H1 (cell line): ENCODE measurements at regions not wholly inside any gene's neighbourhood (a gene's known extent, or its start where the extent isn't known, plus 50 kb on each side); places are given as distances from the start of the nearest gene placed in this dataset.

Experiments used
- CTCF ChIA-PET: fragments of 300-600 bp; sonication (Branson Sonifier 250); formaldehyde crosslinking; loops from one replicate; lab custom pipeline; 2021; ENCODE audit not compliant: partially characterized antibody; lab: Charles Lee
- POLR2A ChIA-PET: fragments of 300-600 bp; sonication (Branson Sonifier 250); formaldehyde crosslinking; loops from one replicate; lab custom pipeline; 2021; ENCODE audit warnings: inconsistent platforms; ENCODE audit not compliant: partially characterized antibody; lab: Charles Lee
- DNase-seq, 2 experiments: peaks; one replicate each; pipeline versions ENCODE4 v3.0.0 to v3.0.0-alpha.2; 2010 to 2022; ENCODE audit warnings: low spot score in 2 of 2, low read depth in 1 of 2, mixed read lengths in 1 of 2
- FAIRE-seq: peaks from 2 replicates; lab custom pipeline; 2011; peaks lifted over from hg19 to GRCh38; lab: Jason Lieb, UNC
- H2AFZ ChIP-seq: 2 replicates; pipeline ENCODE4 v1.8.1; 2012; ENCODE audit warnings: low read length, inconsistent platforms
- H2AK5ac ChIP-seq: 2 replicates; pipeline ENCODE4 v1.6.1; 2013; ENCODE audit warnings: low read depth, low read length
- H2BK120ac ChIP-seq: replicated peaks from 2 replicates; pipeline ENCODE3; 2013; ENCODE audit warnings: low read depth, low read length, inconsistent platforms
- H2BK12ac ChIP-seq: 2 replicates; pipeline ENCODE4 v1.6.1; 2013; ENCODE audit warnings: low read depth, low read length
- H2BK15ac ChIP-seq: 2 replicates; pipeline ENCODE4 v1.6.1; 2013; ENCODE audit warnings: low read length
- H2BK20ac ChIP-seq: 2 replicates; pipeline ENCODE4 v1.6.1; 2013; ENCODE audit warnings: low read length
- H2BK5ac ChIP-seq: 2 replicates; pipeline ENCODE4 v1.6.1; 2013; ENCODE audit warnings: low read depth, low read length
- H3K14ac ChIP-seq: 2 replicates; pipeline ENCODE4 v1.6.1; 2013; ENCODE audit warnings: inconsistent platforms; ENCODE audit not compliant: insufficient read length
- H3K18ac ChIP-seq: 2 replicates; pipeline ENCODE4 v1.6.1; 2013; ENCODE audit warnings: low read length; ENCODE audit errors: extremely low read depth
- H3K23ac ChIP-seq: 2 replicates; pipeline ENCODE4 v1.6.1; 2013; ENCODE audit warnings: inconsistent platforms; ENCODE audit not compliant: insufficient read length
- H3K23me2 ChIP-seq: 2 replicates; pipeline ENCODE4 v1.6.1; 2013; ENCODE audit warnings: low read depth, low read length
- H3K27ac ChIP-seq: 2 replicates; pipeline ENCODE4 v1.6.1; 2011; ENCODE audit warnings: low read depth, low read length, inconsistent platforms
- H3K27me3 ChIP-seq, 4 experiments: replicated peaks in 1 of 4; 1 replicate in 1 of 4; 2 replicates in 3 of 4; pipeline versions ENCODE4 v1.6.1 to v1.8.1; 2011 to 2013; ENCODE audit warnings: low read length in 3 of 4, mild to moderate bottlenecking in 3 of 4, inconsistent platforms in 2 of 4, mixed read lengths in 2 of 4, moderate library complexity in 1 of 4; ENCODE audit not compliant: control insufficient read depth in 3 of 4, insufficient read depth in 3 of 4; ENCODE audit errors: extremely low read depth in 1 of 4
- H3K36me3 ChIP-seq, 4 experiments: 2 replicates each; pipeline versions ENCODE4 v1.6.1 to v1.8.1; 2011 to 2013; ENCODE audit warnings: mild to moderate bottlenecking in 4 of 4, low read length in 3 of 4, moderate library complexity in 2 of 4, control low read depth in 1 of 4, inconsistent platforms in 1 of 4; ENCODE audit not compliant: insufficient read depth in 4 of 4, control insufficient read depth in 2 of 4
- H3K4ac ChIP-seq: replicated peaks from 2 replicates; pipeline ENCODE3; 2013; ENCODE audit warnings: low read length, low read depth, mixed read lengths, inconsistent platforms; ENCODE audit not compliant: insufficient read length
- H3K4me1 ChIP-seq, 4 experiments: replicated peaks in 1 of 4; 1 replicate in 1 of 4; 2 replicates in 3 of 4; pipeline versions ENCODE4 v1.6.1 to v1.8.1; 2011 to 2013; ENCODE audit warnings: low read length in 3 of 4, inconsistent platforms in 2 of 4, mixed read lengths in 1 of 4; ENCODE audit not compliant: insufficient read depth in 4 of 4, control insufficient read depth in 3 of 4
- H3K4me2 ChIP-seq, 2 experiments: 2 replicates each; pipeline versions ENCODE4 v1.6.1 to v1.8.1; 2011 to 2013; ENCODE audit warnings: low read depth in 2 of 2, low read length in 2 of 2, control low read depth in 1 of 2, inconsistent platforms in 1 of 2, mild to moderate bottlenecking in 1 of 2; ENCODE audit not compliant: insufficient read depth in 1 of 2
- H3K4me3 ChIP-seq, 4 experiments: fragments of 200-600, 300-600 bp in 1 of 4; sonication (generic), shearing (Covaris generic), sonication (Bioruptor Twin) in 1 of 4; 2 replicates each; pipeline versions ENCODE4 v1.5.1 to v1.8.1; 2011 to 2016; ENCODE audit warnings: low read length in 4 of 4, low read depth in 3 of 4, control low read depth in 2 of 4, inconsistent platforms in 2 of 4, mild to moderate bottlenecking in 2 of 4, mixed read lengths in 1 of 4, moderate library complexity in 1 of 4; ENCODE audit not compliant: insufficient read depth in 2 of 4; ENCODE audit errors: extremely low read depth in 1 of 4
- H3K56ac ChIP-seq: replicated peaks from 2 replicates; pipeline ENCODE3; 2013; ENCODE audit warnings: low read depth, mild to moderate bottlenecking, mixed read lengths, low read length, inconsistent platforms; ENCODE audit not compliant: insufficient read length
- H3K79me1 ChIP-seq: 2 replicates; pipeline ENCODE4 v1.6.1; 2013; ENCODE audit warnings: low read depth, low read length, control low read depth
- H3K79me2 ChIP-seq, 2 experiments: 2 replicates each; pipeline versions ENCODE4 v1.6.1 to v1.8.1; 2012 to 2013; ENCODE audit warnings: low read length in 2 of 2, mild to moderate bottlenecking in 2 of 2, inconsistent platforms in 1 of 2; ENCODE audit not compliant: insufficient read depth in 2 of 2, control insufficient read depth in 1 of 2
- H3K9ac ChIP-seq, 4 experiments: replicated peaks in 1 of 4; 1 replicate in 1 of 4; 2 replicates in 3 of 4; pipeline versions ENCODE4 v1.6.1 to v1.8.1; 2011 to 2013; ENCODE audit warnings: low read depth in 3 of 4, low read length in 3 of 4, control low read depth in 2 of 4, mild to moderate bottlenecking in 2 of 4, moderate library complexity in 2 of 4, inconsistent platforms in 1 of 4; ENCODE audit errors: extremely low read depth in 1 of 4
- H3K9me3 ChIP-seq, 2 experiments: 2 replicates each; pipeline versions ENCODE4 v1.6.1 to v1.8.1; 2012 to 2013; ENCODE audit warnings: mild to moderate bottlenecking in 2 of 2, moderate library complexity in 2 of 2, control low read depth in 1 of 2, inconsistent platforms in 1 of 2, low read depth in 1 of 2, low read length in 1 of 2, mixed read lengths in 1 of 2; ENCODE audit not compliant: insufficient read depth in 2 of 2
- H4K20me1 ChIP-seq, 2 experiments: replicated peaks in 1 of 2; 2 replicates each; pipeline versions ENCODE3 to v1.8.1; 2011 to 2013; ENCODE audit warnings: inconsistent platforms in 2 of 2, low read length in 2 of 2, mild to moderate bottlenecking in 1 of 2; ENCODE audit not compliant: insufficient read depth in 2 of 2, control insufficient read depth in 1 of 2
- H4K5ac ChIP-seq: 2 replicates; pipeline ENCODE4 v1.6.1; 2013; ENCODE audit warnings: low read length, low read depth, mixed read lengths, inconsistent platforms; ENCODE audit not compliant: insufficient read length
- H4K8ac ChIP-seq: 2 replicates; pipeline ENCODE4 v1.8.0; 2013; ENCODE audit warnings: mild to moderate bottlenecking, moderate library complexity, low read length, inconsistent platforms; ENCODE audit not compliant: insufficient read depth; ENCODE audit errors: extremely low read depth
- H4K91ac ChIP-seq: replicated peaks from 2 replicates; pipeline ENCODE3; 2013; ENCODE audit warnings: low read length, mixed read lengths, inconsistent platforms; ENCODE audit not compliant: insufficient read length
- CBX5 ChIP-seq: fragments of 300-800, 300-1000 bp; sonication (generic); IDR thresholded peaks from 2 replicates; pipeline ENCODE4 v1.7.1; 2016; ENCODE audit warnings: antibody characterized with exemption, low read length, low read depth
- CEBPB ChIP-seq: IDR thresholded peaks from 2 replicates; pipeline ENCODE4 v1.6.1; 2012; ENCODE audit warnings: low read depth, low read length
- CHD1 ChIP-seq: IDR thresholded peaks from 2 replicates; pipeline ENCODE4 v1.6.1; 2012; ENCODE audit warnings: low read depth, low read length, improper control_type of control experiment
- CTCF ChIP-seq, 3 experiments: IDR thresholded peaks; 1 replicate in 2 of 3; 2 replicates in 1 of 3; pipeline versions ENCODE4 v1.5.1 to v1.6.1; 2011; ENCODE audit warnings: low read length in 3 of 3, mild to moderate bottlenecking in 3 of 3, inconsistent platforms in 2 of 3, low read depth in 1 of 3, moderate library complexity in 1 of 3; ENCODE audit not compliant: insufficient read depth in 1 of 3; ENCODE audit errors: control extremely low read depth in 1 of 3
- EP300 ChIP-seq, 2 experiments: IDR thresholded peaks; 1 replicate in 1 of 2; 2 replicates in 1 of 2; pipeline ENCODE4 v1.6.1; 2011 to 2012; ENCODE audit warnings: low read depth in 2 of 2, low read length in 2 of 2, mild to moderate bottlenecking in 2 of 2, borderline replicate concordance in 1 of 2, inconsistent platforms in 1 of 2, moderate library complexity in 1 of 2
- HDAC2 ChIP-seq, 2 experiments: fragments of 300-600 bp in 1 of 2; sonication (generic) in 1 of 2; IDR thresholded peaks; 2 replicates each; pipeline ENCODE4 v1.6.1; 2011 to 2012; ENCODE audit warnings: low read depth in 2 of 2, low read length in 2 of 2, mild to moderate bottlenecking in 2 of 2, moderate library complexity in 2 of 2, borderline replicate concordance in 1 of 2, inconsistent platforms in 1 of 2
- MAFK ChIP-seq: IDR thresholded peaks from 2 replicates; pipeline ENCODE4 v1.6.1; 2012; ENCODE audit warnings: low read depth, mild to moderate bottlenecking, improper control_type of control experiment, low read length
- NANOG ChIP-seq: IDR thresholded peaks from 2 replicates; pipeline ENCODE4 v1.6.1; 2011; ENCODE audit warnings: low read length, low read depth, mild to moderate bottlenecking, inconsistent platforms; ENCODE audit not compliant: insufficient read depth, poor library complexity, severe bottlenecking
- SUZ12 ChIP-seq: fragments of 200-600 bp; sonication (generic); IDR thresholded peaks from 2 replicates; pipeline ENCODE4 v1.6.1; 2012; ENCODE audit warnings: mild to moderate bottlenecking, inconsistent platforms, low read length, moderate library complexity, mixed read lengths
- ZNF274 ChIP-seq: IDR thresholded peaks from 2 replicates; pipeline ENCODE4 v1.7.0; 2012; ENCODE audit warnings: low read length, borderline replicate concordance; ENCODE audit errors: extremely low read depth
- WGBS, 2 experiments: shearing (Covaris generic) in 1 of 2; methylation state at CpG; one replicate each; pipeline versions ENCODE4 v1.1.6 to v1.1.7; 2013 to 2015; ENCODE audit warnings: low lambda C conversion rate in 2 of 2, mixed read lengths in 2 of 2, inconsistent platforms in 1 of 2, low coverage in 1 of 2, missing lambda C conversion rate in 1 of 2; ENCODE audit not compliant: insufficient replicate concordance in 2 of 2, insufficient coverage in 1 of 2, insufficient read length in 1 of 2; ENCODE audit errors: extremely low coverage in 1 of 2, missing lambda C conversion rate in 1 of 2; 5-methylcytosine and 5-hydroxymethylcytosine counted together

GRCh38 chr5:109567374-109568044 lies 122.2 kb upstream of the MAN2A1 start:
- Histone ChIP-seq H4K5ac (no peak overlapping the region), H3K4me3 (no peak overlapping the region), H3K79me2 (no peaks in the 10 kb centered on the region), H2BK15ac (no peak overlapping the region), H2BK5ac (no peak overlapping the region), H3K27ac (no peak overlapping the region), H4K20me1 (no peaks in the 10 kb centered on the region), H4K91ac (no peak overlapping the region), H2BK20ac (no peak overlapping the region), H3K56ac (no peak overlapping the region), H3K18ac (no peak overlapping the region), H3K36me3 (no peaks in the 10 kb centered on the region), H2BK120ac (no peak overlapping the region), H3K23ac (no peak overlapping the region), H2AFZ (peak overlapping the region; percentile 4; the same call in 1 of the 2 replicates), H3K4me1 (no peaks in the 10 kb centered on the region), H4K8ac (no peak overlapping the region), H3K14ac (no peak overlapping the region), H3K9ac (peak overlapping the region in 1 of 4 experiments; percentile 34; a peak in 1 of 7 replicates), H2AK5ac (no peak overlapping the region), H2BK12ac (no peak overlapping the region), H3K4ac (no peak overlapping the region), H3K23me2 (no peaks in the 10 kb centered on the region), H3K79me1 (no peaks in the 10 kb centered on the region), H3K9me3 (no peaks in the 10 kb centered on the region), H3K4me2 (no peak overlapping the region), H3K27me3 (no peaks in the 10 kb centered on the region)
- ChIA-PET CTCF (interaction anchor here (0.7 to 1.1 kb wide), 2 partner anchors 9 kb away, joined by 4 to 5 read pairs; no protein-coding TSS in a partner anchor), POLR2A (interaction anchor here (0.6 kb wide), 1 partner anchor 268 kb away, joined by 3 read pairs; no protein-coding TSS in a partner anchor)
- DNase-seq (no peak), FAIRE-seq (no peak)
- WGBS, 2 experiments: 91% methylated on average over 7 of the region's 7 CpGs; no CpG with 5 or more reads in 1 of the 2 experiments
- TF ChIP-seq ZNF274: no peak
- no peak for TF ChIP-seq CHD1
- no peak for TF ChIP-seq CTCF (IDR thresholded peaks at IDR 0.05; ENCODE audit: control extremely low read depth in 1 of 3, insufficient read depth in 1 of 3, low read depth in 1 of 3, low read length in 3 of 3)
- no peak for TF ChIP-seq CEBPB
- no peak for TF ChIP-seq MAFK
- TF ChIP-seq HDAC2 (IDR thresholded peaks at IDR 0.05; ENCODE audit: borderline replicate concordance in 1 of 2, low read depth in 2 of 2, low read length in 2 of 2): no peak
- TF ChIP-seq EP300 (IDR thresholded peaks at IDR 0.05; ENCODE audit: borderline replicate concordance in 1 of 2, low read depth in 2 of 2, low read length in 2 of 2): no peak
- no peak for TF ChIP-seq SUZ12
- TF ChIP-seq CBX5: no peak
- no peak for TF ChIP-seq NANOG
